Endothelial cell of umbilical vein (primary cell): ENCODE measurements at regions not wholly inside any gene's neighbourhood (a gene's known extent, or its start where the extent isn't known, plus 50 kb on each side); places are given as distances from the start of the nearest gene placed in this dataset.

Experiments used
- EZH2 ChIP-seq: IDR thresholded peaks from 2 replicates; pipeline ENCODE4 v1.6.1; 2012; ENCODE audit warnings: borderline replicate concordance, low read depth, mild to moderate bottlenecking, moderate library complexity, low read length, inconsistent platforms; ENCODE audit not compliant: severe bottlenecking
- JUN ChIP-seq: IDR thresholded peaks from 2 replicates; pipeline ENCODE4 v1.6.1; 2011; ENCODE audit warnings: borderline replicate concordance, low read depth; ENCODE audit not compliant: insufficient read length, insufficient read depth
- POLR2A ChIP-seq: IDR thresholded peaks from 2 replicates; pipeline ENCODE4 v1.6.1; 2012; ENCODE audit warnings: low read depth, mild to moderate bottlenecking, control low read depth, low read length
- POLR2AphosphoS5 ChIP-seq: IDR thresholded peaks from 2 replicates; pipeline ENCODE4 v1.6.1; 2012; ENCODE audit warnings: low read depth, mild to moderate bottlenecking, control low read depth, low read length, moderate library complexity; ENCODE audit not compliant: insufficient read depth
- TF ChIP-seq, protein P1 (sequence below), 2 donors: IDR thresholded peaks; 1 replicate in 1 of 2; 2 replicates in 1 of 2; pipeline ENCODE4 v1.5.1; 2011; ENCODE audit warnings: low read length in 2 of 2, mild to moderate bottlenecking in 2 of 2, moderate library complexity in 2 of 2, control low read depth in 1 of 2, inconsistent platforms in 1 of 2, low read depth in 1 of 2; ENCODE audit not compliant: insufficient read depth in 1 of 2; ENCODE audit errors: extremely low read depth in 1 of 2
- TF ChIP-seq, protein P2 (sequence below): IDR thresholded peaks from 2 replicates; pipeline ENCODE4 v1.6.1; 2011; ENCODE audit not compliant: insufficient read depth, insufficient read length

GRCh38 chrX:95762716-95763115, 921.9 kb upstream of the DIAPH2 start:
- TF ChIP-seq, protein P1, sequence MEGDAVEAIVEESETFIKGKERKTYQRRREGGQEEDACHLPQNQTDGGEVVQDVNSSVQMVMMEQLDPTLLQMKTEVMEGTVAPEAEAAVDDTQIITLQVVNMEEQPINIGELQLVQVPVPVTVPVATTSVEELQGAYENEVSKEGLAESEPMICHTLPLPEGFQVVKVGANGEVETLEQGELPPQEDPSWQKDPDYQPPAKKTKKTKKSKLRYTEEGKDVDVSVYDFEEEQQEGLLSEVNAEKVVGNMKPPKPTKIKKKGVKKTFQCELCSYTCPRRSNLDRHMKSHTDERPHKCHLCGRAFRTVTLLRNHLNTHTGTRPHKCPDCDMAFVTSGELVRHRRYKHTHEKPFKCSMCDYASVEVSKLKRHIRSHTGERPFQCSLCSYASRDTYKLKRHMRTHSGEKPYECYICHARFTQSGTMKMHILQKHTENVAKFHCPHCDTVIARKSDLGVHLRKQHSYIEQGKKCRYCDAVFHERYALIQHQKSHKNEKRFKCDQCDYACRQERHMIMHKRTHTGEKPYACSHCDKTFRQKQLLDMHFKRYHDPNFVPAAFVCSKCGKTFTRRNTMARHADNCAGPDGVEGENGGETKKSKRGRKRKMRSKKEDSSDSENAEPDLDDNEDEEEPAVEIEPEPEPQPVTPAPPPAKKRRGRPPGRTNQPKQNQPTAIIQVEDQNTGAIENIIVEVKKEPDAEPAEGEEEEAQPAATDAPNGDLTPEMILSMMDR (IDR thresholded peaks at IDR 0.05; ENCODE audit: extremely low read depth in 1 of 2, insufficient read depth in 1 of 2, low read depth in 1 of 2, low read length in 2 of 2), result no peak
- TF ChIP-seq, protein P2, sequence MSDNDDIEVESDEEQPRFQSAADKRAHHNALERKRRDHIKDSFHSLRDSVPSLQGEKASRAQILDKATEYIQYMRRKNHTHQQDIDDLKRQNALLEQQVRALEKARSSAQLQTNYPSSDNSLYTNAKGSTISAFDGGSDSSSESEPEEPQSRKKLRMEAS, result no peak
- TF ChIP-seq POLR2A (no peak), POLR2AphosphoS5 (no peak), EZH2 (no peak), JUN (no peak)
